GM23338 (cell line): ENCODE measurements at regions not wholly inside any gene's neighbourhood (a gene's known extent, or its start where the extent isn't known, plus 50 kb on each side); places are given as distances from the start of the nearest gene placed in this dataset.

Experiments used
- ATAC-seq: fragments of 200-7000 bp; cut with Tn5 transposase; 3 replicates; pipeline ENCODE4 v1.9.1; 2020
- DNase-seq: peaks from one replicate; pipeline ENCODE4 v3.0.0-alpha.2; 2015; ENCODE audit warnings: low spot score
- H2AFZ ChIP-seq: fragments of 200-600 bp; sonication (generic); 2 replicates; pipeline ENCODE4 v1.8.0; 2016; ENCODE audit warnings: antibody characterized with exemption, mild to moderate bottlenecking, moderate library complexity
- H3F3A ChIP-seq: fragments of 200-600 bp; sonication (generic); replicated peaks from 2 replicates; pipeline ENCODE4 v1.8.0; 2017; ENCODE audit warnings: antibody characterized with exemption, mixed run types, low read depth
- H3K27ac ChIP-seq: fragments of 200-600 bp; sonication (generic); 2 replicates; pipeline ENCODE4 v1.6.1; 2016; ENCODE audit warnings: low read depth
- H3K27me3 ChIP-seq: fragments of 200-600 bp; sonication (generic); 2 replicates; pipeline ENCODE4 v1.8.0; 2016; ENCODE audit warnings: mild to moderate bottlenecking, mixed run types, moderate library complexity; ENCODE audit not compliant: insufficient read depth
- H3K36me3 ChIP-seq: fragments of 200-600 bp; sonication (generic); 2 replicates; pipeline ENCODE4 v1.8.0; 2016; ENCODE audit warnings: mild to moderate bottlenecking; ENCODE audit not compliant: insufficient read depth
- H3K4me1 ChIP-seq: fragments of 200-600 bp; sonication (generic); 2 replicates; pipeline ENCODE4 v1.8.0; 2016; ENCODE audit warnings: mild to moderate bottlenecking, moderate library complexity; ENCODE audit not compliant: insufficient read depth
- H3K4me2 ChIP-seq: fragments of 200-600 bp; sonication (generic); 2 replicates; pipeline ENCODE4 v1.7.1; 2017; ENCODE audit warnings: mixed run types
- H3K4me3 ChIP-seq: fragments of 200-600 bp; sonication (generic); 2 replicates; pipeline ENCODE4 v1.6.1; 2016; ENCODE audit warnings: mixed run types
- H3K79me2 ChIP-seq: fragments of 200-600 bp; sonication (generic); replicated peaks from 2 replicates; pipeline ENCODE4 v1.8.0; 2017; ENCODE audit warnings: mild to moderate bottlenecking; ENCODE audit not compliant: insufficient read depth
- H3K9me2 ChIP-seq: fragments of 200-600 bp; sonication (generic); 2 replicates; pipeline ENCODE4 v1.8.0; 2017; ENCODE audit not compliant: insufficient read depth
- H4K20me1 ChIP-seq: fragments of 200-600 bp; sonication (generic); replicated peaks from 2 replicates; pipeline ENCODE4 v1.8.0; 2017; ENCODE audit warnings: mild to moderate bottlenecking; ENCODE audit not compliant: insufficient read depth
- H3K27ac Mint-ChIP-seq: 2 replicates; pipeline ENCODE4 v1.8.0; 2020; ENCODE audit warnings: inconsistent platforms, mild to moderate bottlenecking, moderate library complexity, mixed read lengths
- H3K27me3 Mint-ChIP-seq: 3 replicates; pipeline ENCODE4 v1.8.0; 2022; ENCODE audit warnings: low read depth, mild to moderate bottlenecking, moderate library complexity, mixed read lengths, inconsistent platforms; ENCODE audit not compliant: insufficient read depth, poor library complexity
- H3K36me3 Mint-ChIP-seq: 3 replicates; pipeline ENCODE4 v1.8.0; 2021; ENCODE audit warnings: low read depth, mild to moderate bottlenecking, inconsistent platforms, moderate library complexity, mixed read lengths
- H3K4me1 Mint-ChIP-seq: 3 replicates; pipeline ENCODE4 v1.8.0; 2020; ENCODE audit warnings: mild to moderate bottlenecking, inconsistent platforms, mixed read lengths
- H3K4me3 Mint-ChIP-seq: 3 replicates; pipeline ENCODE4 v1.8.0; 2021; ENCODE audit warnings: moderate library complexity, mild to moderate bottlenecking, inconsistent platforms, mixed read lengths
- H3K9me3 Mint-ChIP-seq: 3 replicates; pipeline ENCODE4 v1.8.0; 2020; ENCODE audit warnings: moderate library complexity, mild to moderate bottlenecking, inconsistent platforms, mixed read lengths
- CREB1 ChIP-seq: fragments of 250-450 bp; sonication (Bioruptor Pico); IDR thresholded peaks from 2 replicates; pipeline ENCODE4 v1.5.0; 2020; ENCODE audit warnings: low read depth, mild to moderate bottlenecking, moderate library complexity
- CTCF ChIP-seq, 2 experiments: fragments of 200-600 bp in 1 of 2; sonication (generic) in 1 of 2; conservative IDR thresholded peaks; 2 replicates each; pipeline versions ENCODE4 v1.5.1 to v1.6.1; 2016 to 2017; ENCODE audit warnings: antibody characterized with exemption in 2 of 2, low read depth in 2 of 2, mild to moderate bottlenecking in 2 of 2, moderate library complexity in 1 of 2
- EZH2phosphoT487 ChIP-seq: fragments of 200-600 bp; sonication (generic); IDR thresholded peaks from one replicate; pipeline ENCODE4 v1.8.1; 2018; ENCODE audit warnings: antibody characterized with exemption; ENCODE audit not compliant: unreplicated experiment
- JUNB ChIP-seq: IDR thresholded peaks from one replicate; pipeline ENCODE4 v1.6.1; 2016; ENCODE audit warnings: antibody characterized with exemption; ENCODE audit not compliant: unreplicated experiment
- NANOG ChIP-seq: IDR thresholded peaks from 2 replicates; pipeline ENCODE4 v1.6.1; 2016; ENCODE audit warnings: antibody characterized with exemption, borderline replicate concordance
- POLR2AphosphoS5 ChIP-seq: IDR thresholded peaks from 2 replicates; pipeline ENCODE4 v1.6.1; 2016; ENCODE audit warnings: antibody characterized with exemption, low read depth
- ZNF114 ChIP-seq: fragments of 250-450 bp; sonication (Bioruptor Pico); IDR thresholded peaks from 2 replicates; pipeline ENCODE4 v1.5.0; 2020; ENCODE audit warnings: mild to moderate bottlenecking, moderate library complexity
- ZNF462 ChIP-seq: fragments of 250-450 bp; sonication (Bioruptor Pico); IDR thresholded peaks from 2 replicates; pipeline ENCODE4 v1.5.0; 2020; ENCODE audit warnings: mild to moderate bottlenecking, moderate library complexity

GRCh38 chr13:24073657-24074056 is 86.9 kb upstream of the SPATA13 start (continued):
- TF ChIP-seq NANOG (no peak), ZNF462 (CRISPR knock-in tag) (no peak), CTCF (conservative IDR thresholded peaks at IDR 0.05; ENCODE audit: low read depth in 2 of 2) (no peak), EZH2phosphoT487 (no peak)

GRCh38 chr13:24074678-24075077 is 85.8 kb upstream of the SPATA13 start:
- no peak overlapping the region for H3K4me3 Mint-ChIP-seq
- Histone ChIP-seq H3K4me3 (no peak overlapping the region), H4K20me1 (no peaks in the 10 kb centered on the region), H3K27me3 (no peaks in the 10 kb centered on the region), H3K79me2 (no peaks in the 10 kb centered on the region), H3K27ac (no peak overlapping the region), H3F3A (no peaks in the 10 kb centered on the region), H3K36me3 (no peaks in the 10 kb centered on the region), H3K9me2 (peaks cover 8% of the 10 kb centered on the region; the same call in 1 of the 2 replicates), H3K4me2 (no peak overlapping the region), H2AFZ (no peak overlapping the region), H3K4me1 (peaks cover 16% of the 10 kb centered on the region)
- H3K9me3 Mint-ChIP-seq = no peaks in the 10 kb centered on the region
- no peaks in the 10 kb centered on the region for H3K36me3 Mint-ChIP-seq
- H3K27ac Mint-ChIP-seq = no peak overlapping the region; the same call in 1 of the 2 replicates
- ATAC-seq (no peak), DNase-seq (no peak)
- no peaks in the 10 kb centered on the region for H3K27me3 Mint-ChIP-seq
- peaks cover 23% of the 10 kb centered on the region for H3K4me1 Mint-ChIP-seq
- no peak for TF ChIP-seq CREB1 (CRISPR knock-in tag)
- no peak for TF ChIP-seq ZNF114 (CRISPR knock-in tag)
- no peak for TF ChIP-seq POLR2AphosphoS5
- TF ChIP-seq JUNB = no peak
